Naive thymus-derived CD8-positive, alpha-beta T cell (primary cell): ENCODE measurements at regions not wholly inside any gene's neighbourhood (a gene's known extent, or its start where the extent isn't known, plus 50 kb on each side); places are given as distances from the start of the nearest gene placed in this dataset.

Experiments used
- ATAC-seq, 2 donors: fragments of 150-1000 bp; cut with Tn5 transposase in 1 of 2; sonication (Bioruptor Pico), chemical (Tn5 transposase) in 1 of 2; 1 replicate in 1 of 2; 2 replicates in 1 of 2; pipeline ENCODE4 v1.10.0; 2021; ENCODE audit warnings: mild to moderate bottlenecking in 2 of 2, moderate library complexity in 2 of 2
- POLR2A ChIA-PET: fragments of 350-600 bp; sonication (Branson Sonifier 250); formaldehyde crosslinking; loops from one replicate; lab custom pipeline; 2021; ENCODE audit warnings: antibody characterized with exemption; lab: Charles Lee
- DNase-seq, 10 donors: peaks; one replicate each; pipeline versions ENCODE4 v3.0.0 to v3.0.0-alpha.2; 2020 to 2022
- H3K27ac Mint-ChIP-seq, 10 donors: one replicate each; pipeline ENCODE4 v1.8.0; 2020 to 2022; ENCODE audit warnings: mild to moderate bottlenecking in 10 of 10, mixed read lengths in 10 of 10, moderate library complexity in 4 of 10, inconsistent platforms in 1 of 10
- H3K27me3 Mint-ChIP-seq, 5 donors: one replicate each; pipeline ENCODE4 v1.8.0; 2021 to 2022; ENCODE audit warnings: mixed read lengths in 5 of 5
- H3K36me3 Mint-ChIP-seq, 3 donors: one replicate each; pipeline ENCODE4 v1.8.0; 2020 to 2022; ENCODE audit warnings: mixed read lengths in 3 of 3, mild to moderate bottlenecking in 2 of 3, inconsistent platforms in 1 of 3
- H3K4me1 Mint-ChIP-seq, 4 donors: one replicate each; pipeline ENCODE4 v1.8.0; 2021 to 2022; ENCODE audit warnings: mixed read lengths in 4 of 4
- H3K4me3 Mint-ChIP-seq, 10 donors: one replicate each; pipeline ENCODE4 v1.8.0; 2020 to 2022; ENCODE audit warnings: mild to moderate bottlenecking in 10 of 10, mixed read lengths in 10 of 10, moderate library complexity in 6 of 10, inconsistent platforms in 1 of 10
- H3K9me3 Mint-ChIP-seq, 9 donors: one replicate each; pipeline ENCODE4 v1.8.0; 2020 to 2022; ENCODE audit warnings: mixed read lengths in 9 of 9, mild to moderate bottlenecking in 3 of 9, inconsistent platforms in 1 of 9, moderate library complexity in 1 of 9

- Mint-ChIP-seq H3K4me3 (no peak overlapping the region), H3K36me3 (peaks cover 0 to 18% (median 7%) of the 10 kb centered on the region in 3 donors), H3K27ac (no peak overlapping the region), H3K9me3 (peaks cover 0 to 13% (median 8%) of the 10 kb centered on the region in 9 donors), H3K4me1 (no peaks in the 10 kb centered on the region), H3K27me3 (peaks cover 0 to 3% (median 0%) of the 10 kb centered on the region in 5 donors)
- ATAC-seq (no peak), DNase-seq (no peak)
- POLR2A ChIA-PET = no interaction called here
Observed at GRCh38 chr4:114093221-114093715, 113.8 kb upstream of the ARSJ start.

- H3K27me3 Mint-ChIP-seq = peaks cover 0 to 9% (median 2%) of the 10 kb centered on the region in 5 donors
- POLR2A ChIA-PET = no interaction called here
- no peak for ATAC-seq
Observed at GRCh38 chr4:114100288-114101031, 121.0 kb upstream of the ARSJ start.

GRCh38 chr4:114103908-114104307, 124.5 kb upstream of the ARSJ start:
- ATAC-seq (no peak), DNase-seq (no peak)
- Mint-ChIP-seq H3K4me3 (no peak overlapping the region), H3K4me1 (no peaks in the 10 kb centered on the region), H3K9me3 (no peaks in the 10 kb centered on the region), H3K36me3 (no peaks in the 10 kb centered on the region), H3K27ac (no peak overlapping the region), H3K27me3 (peaks cover 0 to 9% (median 2%) of the 10 kb centered on the region in 5 donors)
- POLR2A ChIA-PET = no interaction called here

More at GRCh38 chr4:114100288-114101031, 121.0 kb upstream of the ARSJ start:
- DNase-seq = no peak
- Mint-ChIP-seq H3K4me1 (no peaks in the 10 kb centered on the region), H3K36me3 (no peaks in the 10 kb centered on the region), H3K27ac (no peak overlapping the region), H3K9me3 (no peaks in the 10 kb centered on the region), H3K4me3 (no peak overlapping the region)

- no peak for ATAC-seq
- no peak for DNase-seq
- Mint-ChIP-seq H3K36me3 (no peaks in the 10 kb centered on the region), H3K27me3 (peaks cover 0 to 5% (median 0%) of the 10 kb centered on the region in 5 donors), H3K4me1 (no peaks in the 10 kb centered on the region), H3K4me3 (no peak overlapping the region), H3K27ac (peak overlapping the region in 1 of 10 donors; percentile 11), H3K9me3 (no peaks in the 10 kb centered on the region)
- POLR2A ChIA-PET = no interaction called here
Observed at GRCh38 chr4:114108869-114109268, 129.4 kb upstream of the ARSJ start.

- Mint-ChIP-seq H3K4me1 (no peaks in the 10 kb centered on the region), H3K27me3 (peaks cover 0 to 2% (median 0%) of the 10 kb centered on the region in 5 donors), H3K27ac (peak overlapping the region in 1 of 10 donors; percentile 32), H3K36me3 (no peaks in the 10 kb centered on the region), H3K9me3 (no peaks in the 10 kb centered on the region), H3K4me3 (no peak overlapping the region)
- POLR2A ChIA-PET = no interaction called here
- DNase-seq (no peak), ATAC-seq (no peak)
Observed at GRCh38 chr4:114109776-114110175, 130.3 kb upstream of the ARSJ start.

- H3K4me3 Mint-ChIP-seq = no peak overlapping the region
- POLR2A ChIA-PET = no interaction called here
- H3K36me3 Mint-ChIP-seq = no peaks in the 10 kb centered on the region
- no peaks in the 10 kb centered on the region for H3K9me3 Mint-ChIP-seq
- H3K27ac Mint-ChIP-seq = no peak overlapping the region
- ATAC-seq (no peak), DNase-seq (no peak)
- no peaks in the 10 kb centered on the region for H3K4me1 Mint-ChIP-seq
- peaks cover 0 to 2% (median 0%) of the 10 kb centered on the region in 5 donors for H3K27me3 Mint-ChIP-seq
Observed at GRCh38 chr4:114115526-114115925, 136.1 kb upstream of the ARSJ start.

GRCh38 chr4:114116861-114117260, 137.4 kb upstream of the ARSJ start:
- Mint-ChIP-seq H3K4me3 (no peak overlapping the region), H3K36me3 (no peaks in the 10 kb centered on the region), H3K27me3 (peaks cover 0 to 2% (median 0%) of the 10 kb centered on the region in 5 donors), H3K9me3 (no peaks in the 10 kb centered on the region), H3K4me1 (no peaks in the 10 kb centered on the region), H3K27ac (no peak overlapping the region)
- no peak for DNase-seq
- POLR2A ChIA-PET = no interaction called here
- no peak for ATAC-seq

- POLR2A ChIA-PET = no interaction called here
- Mint-ChIP-seq H3K36me3 (peaks cover 2 to 18% (median 10%) of the 10 kb centered on the region in 3 donors), H3K4me1 (no peaks in the 10 kb centered on the region), H3K4me3 (no peak overlapping the region), H3K9me3 (peaks cover 0 to 17% (median 11%) of the 10 kb centered on the region in 9 donors), H3K27ac (no peak overlapping the region), H3K27me3 (peaks cover 0 to 7% (median 0%) of the 10 kb centered on the region in 5 donors)
- DNase-seq (no peak), ATAC-seq (no peak)
Observed at GRCh38 chr4:114121221-114121620, 141.8 kb upstream of the ARSJ start.

- Mint-ChIP-seq H3K36me3 (peaks cover 0 to 5% (median 0%) of the 10 kb centered on the region in 3 donors), H3K27ac (no peak overlapping the region), H3K4me3 (no peak overlapping the region), H3K4me1 (no peaks in the 10 kb centered on the region), H3K9me3 (peaks cover 0 to 4% (median 0%) of the 10 kb centered on the region in 9 donors), H3K27me3 (no peaks in the 10 kb centered on the region)
- ATAC-seq = no peak
- POLR2A ChIA-PET = interaction anchor here (0.7 kb wide), 1 partner anchor 14 kb away, joined by 3 read pairs; no protein-coding TSS in a partner anchor
- DNase-seq = no peak
Observed at GRCh38 chr4:114132199-114132598, 152.8 kb upstream of the ARSJ start.

GRCh38 chr4:114132830-114133229, 153.4 kb upstream of the ARSJ start:
- Mint-ChIP-seq H3K27ac (no peak overlapping the region), H3K4me3 (no peak overlapping the region), H3K9me3 (peaks cover 0 to 4% (median 0%) of the 10 kb centered on the region in 9 donors), H3K27me3 (no peaks in the 10 kb centered on the region), H3K36me3 (peaks cover 0 to 5% (median 0%) of the 10 kb centered on the region in 3 donors), H3K4me1 (no peaks in the 10 kb centered on the region)
- no peak for DNase-seq
- peak in 1 of 2 donors; percentile 43 for ATAC-seq
- POLR2A ChIA-PET = interaction anchor here (0.7 kb wide), 1 partner anchor 14 kb away, joined by 3 read pairs; no protein-coding TSS in a partner anchor

GRCh38 chr4:114136069-114136468, 156.6 kb upstream of the ARSJ start:
- ATAC-seq (no peak), DNase-seq (no peak)
- Mint-ChIP-seq H3K9me3 (peaks cover 0 to 4% (median 0%) of the 10 kb centered on the region in 9 donors), H3K4me3 (no peak overlapping the region), H3K4me1 (no peaks in the 10 kb centered on the region), H3K27me3 (no peaks in the 10 kb centered on the region), H3K36me3 (peaks cover 0 to 5% (median 0%) of the 10 kb centered on the region in 3 donors), H3K27ac (no peak overlapping the region)
- POLR2A ChIA-PET = interaction anchor here (0.8 kb wide), 1 partner anchor 329 kb away, joined by 3 read pairs; no protein-coding TSS in a partner anchor

GRCh38 chr4:114137984-114138383, 158.5 kb upstream of the ARSJ start:
- H3K4me3 Mint-ChIP-seq = no peak overlapping the region
- no peak overlapping the region for H3K27ac Mint-ChIP-seq
- H3K9me3 Mint-ChIP-seq = peaks cover 0 to 2% (median 0%) of the 10 kb centered on the region in 9 donors
- POLR2A ChIA-PET = no interaction called here
- ATAC-seq (no peak), DNase-seq (no peak)
- peaks cover 0 to 2% (median 0%) of the 10 kb centered on the region in 5 donors for H3K27me3 Mint-ChIP-seq
- H3K4me1 Mint-ChIP-seq = no peaks in the 10 kb centered on the region
- H3K36me3 Mint-ChIP-seq = peaks cover 0 to 1% (median 0%) of the 10 kb centered on the region in 3 donors
